WTC11 (cell line): ENCODE measurements at regions not wholly inside any gene's neighbourhood (a gene's known extent, or its start where the extent isn't known, plus 50 kb on each side); places are given as distances from the start of the nearest gene placed in this dataset.

ENCODE experiments used
- ATAC-seq: fragments of 200-7000 bp; cut with Tn5 transposase; 2 replicates; pipeline ENCODE4 v1.10.0; 2021; ENCODE audit warnings: mild to moderate bottlenecking, moderate library complexity
- CTCF ChIA-PET: fragments of 300-600 bp; sonication (Branson Sonifier 250); formaldehyde crosslinking; loops from one replicate; lab custom pipeline; 2021; ENCODE audit warnings: antibody characterized with exemption; lab: Charles Lee
- POLR2A ChIA-PET: fragments of 350-600 bp; sonication (Branson Sonifier 250); formaldehyde crosslinking; loops from one replicate; lab custom pipeline; 2021; ENCODE audit warnings: antibody characterized with exemption; lab: Charles Lee
- DNase-seq: peaks from one replicate; pipeline ENCODE4 v3.0.0; 2021; ENCODE audit warnings: low spot score
- H3K27ac Mint-ChIP-seq: 2 replicates; pipeline ENCODE4 v1.8.0; 2021; ENCODE audit warnings: mixed read lengths
- H3K27me3 Mint-ChIP-seq: 2 replicates; pipeline ENCODE4 v1.8.0; 2021; ENCODE audit warnings: low read depth, mild to moderate bottlenecking, moderate library complexity, mixed read lengths
- H3K36me3 Mint-ChIP-seq: 2 replicates; pipeline ENCODE4 v1.8.0; 2021; ENCODE audit warnings: mixed read lengths
- H3K4me1 Mint-ChIP-seq: 2 replicates; pipeline ENCODE4 v1.8.0; 2022; ENCODE audit warnings: mixed read lengths
- H3K4me3 Mint-ChIP-seq: 2 replicates; pipeline ENCODE4 v1.8.0; 2021; ENCODE audit warnings: mild to moderate bottlenecking, moderate library complexity, mixed read lengths
- H3K9me3 Mint-ChIP-seq: 2 replicates; pipeline ENCODE4 v1.8.0; 2021; ENCODE audit warnings: mixed read lengths
- CREM ChIP-seq: sonication (generic); formaldehyde crosslinking; IDR thresholded peaks from 2 replicates; pipeline ENCODE4 v1.8.1; 2022; ENCODE audit warnings: mild to moderate bottlenecking, missing genetic modification reagents, moderate library complexity
- FOXK1 ChIP-seq: sonication (generic); formaldehyde crosslinking; IDR thresholded peaks from 2 replicates; pipeline ENCODE4 v1.8.0; 2022; ENCODE audit warnings: mild to moderate bottlenecking, moderate library complexity, missing genetic modification reagents
- GABPB1 ChIP-seq: sonication (generic); formaldehyde crosslinking; IDR thresholded peaks from 2 replicates; pipeline ENCODE4 v1.8.1; 2023; ENCODE audit warnings: mild to moderate bottlenecking, missing genetic modification reagents
- HMGA2 ChIP-seq: fragments of 250-450 bp; sonication (Bioruptor Pico); IDR thresholded peaks from 2 replicates; pipeline ENCODE4 v1.4.0; 2021; ENCODE audit warnings: mild to moderate bottlenecking, moderate library complexity
- NFYB ChIP-seq: sonication (generic); formaldehyde crosslinking; conservative IDR thresholded peaks from 2 replicates; pipeline ENCODE4 v1.8.0; 2022; ENCODE audit warnings: low read depth, missing genetic modification reagents
- RELA ChIP-seq: sonication (generic); formaldehyde crosslinking; IDR thresholded peaks from 2 replicates; pipeline ENCODE4 v1.8.1; 2022; ENCODE audit warnings: missing genetic modification reagents, mild to moderate bottlenecking, borderline replicate concordance
- ZNF138 ChIP-seq: sonication (generic); formaldehyde crosslinking; conservative IDR thresholded peaks from 2 replicates; pipeline ENCODE4 v1.8.1; 2022; ENCODE audit warnings: mild to moderate bottlenecking, moderate library complexity, missing genetic modification reagents
- ZNF512 ChIP-seq: sonication (generic); formaldehyde crosslinking; IDR thresholded peaks from 2 replicates; pipeline ENCODE4 v1.8.1; 2022; ENCODE audit warnings: missing genetic modification reagents, borderline replicate concordance

GRCh38 chr20:4299773-4300172 lies 50.7 kb upstream of the ADRA1D start:
- peaks cover 9% of the 10 kb centered on the region for H3K9me3 Mint-ChIP-seq
- POLR2A ChIA-PET, result no interaction called here
- TF ChIP-seq GABPB1 (CRISPR knock-in tag), result no peak
- H3K27me3 Mint-ChIP-seq, result peaks cover 10% of the 10 kb centered on the region
- H3K27ac Mint-ChIP-seq, result no peak overlapping the region
- ATAC-seq (no peak), DNase-seq (no peak)
- CTCF ChIA-PET, result interaction anchor here (1.3 kb wide), 1 partner anchor 10 kb away, joined by 3 read pairs; no protein-coding TSS in a partner anchor
- H3K36me3 Mint-ChIP-seq, result no peaks in the 10 kb centered on the region
- no peak overlapping the region for H3K4me3 Mint-ChIP-seq
- peaks cover 6% of the 10 kb centered on the region for H3K4me1 Mint-ChIP-seq

DNA sequence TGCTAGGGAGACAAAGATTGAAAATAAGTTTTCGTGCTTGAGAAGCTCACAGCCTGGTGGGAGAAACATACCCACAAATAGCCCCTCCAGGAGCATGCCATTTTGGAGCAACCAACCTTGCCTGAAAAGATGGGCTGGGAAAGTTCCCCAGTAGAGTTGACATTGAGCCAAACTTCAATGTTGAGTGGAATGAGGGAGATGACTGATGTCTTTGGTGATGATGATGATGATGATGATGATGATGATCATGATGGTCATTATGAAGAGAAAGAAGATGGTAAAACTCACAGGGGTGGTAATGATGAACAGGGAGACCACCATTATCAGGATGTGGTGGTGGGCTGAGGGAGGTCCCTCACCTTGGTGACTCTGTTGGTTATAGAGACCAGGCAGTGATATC lies 50.1 kb upstream of the ADRA1D start:
- peaks cover 9% of the 10 kb centered on the region for H3K9me3 Mint-ChIP-seq
- peaks cover 10% of the 10 kb centered on the region for H3K27me3 Mint-ChIP-seq
- DNase-seq, result no peak
- POLR2A ChIA-PET, result no interaction called here
- ATAC-seq, result no peak
- no peak overlapping the region for H3K4me3 Mint-ChIP-seq
- H3K27ac Mint-ChIP-seq, result no peak overlapping the region
- TF ChIP-seq RELA (CRISPR knock-in tag) (no peak), ZNF138 (CRISPR knock-in tag) (no peak), HMGA2 (CRISPR knock-in tag) (no peak), NFYB (CRISPR knock-in tag) (no peak), ZNF512 (CRISPR knock-in tag) (no peak), FOXK1 (CRISPR knock-in tag) (no peak), CREM (CRISPR knock-in tag) (no peak)
- TF ChIP-seq, all 79 proteins: peak for 0
- Mint-ChIP-seq H3K4me1 (peaks cover 6% of the 10 kb centered on the region), H3K36me3 (no peaks in the 10 kb centered on the region)
- CTCF ChIA-PET, result interaction anchor here (1.3 kb wide), 1 partner anchor 9 kb away, joined by 3 read pairs; no protein-coding TSS in a partner anchor
